GM19452 (cell line): ENCODE measurements at regions not wholly inside any gene's neighbourhood (a gene's known extent, or its start where the extent isn't known, plus 50 kb on each side); places are given as distances from the start of the nearest gene placed in this dataset.

Experiments
- ATAC-seq: cut with Tn5 transposase; IDR thresholded peaks from one replicate; pipeline ENCODE4 v1.9.1; 2021; ENCODE audit not compliant: unreplicated experiment

DNA sequence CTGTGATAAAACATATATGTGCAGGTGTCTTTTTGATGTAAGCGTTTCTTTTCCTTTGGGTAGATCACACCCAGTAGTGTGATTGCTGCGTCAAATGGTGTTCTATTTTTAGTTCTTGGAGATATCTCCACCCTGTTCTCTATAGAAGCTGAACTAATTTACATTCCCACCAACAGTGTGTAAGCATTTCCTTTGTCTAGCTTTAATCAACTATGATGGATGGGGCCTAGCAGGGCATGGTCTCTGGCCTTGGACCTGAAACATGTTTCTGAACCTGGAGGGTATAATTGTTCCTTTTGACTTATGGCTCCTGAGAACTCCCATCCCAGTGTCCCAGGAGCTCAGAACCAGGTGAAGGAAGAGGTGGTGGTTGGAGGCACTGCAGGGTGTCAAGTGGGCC is 93.9 kb downstream of the HAPSTR1 start:
- ATAC-seq: no peak

DNA sequence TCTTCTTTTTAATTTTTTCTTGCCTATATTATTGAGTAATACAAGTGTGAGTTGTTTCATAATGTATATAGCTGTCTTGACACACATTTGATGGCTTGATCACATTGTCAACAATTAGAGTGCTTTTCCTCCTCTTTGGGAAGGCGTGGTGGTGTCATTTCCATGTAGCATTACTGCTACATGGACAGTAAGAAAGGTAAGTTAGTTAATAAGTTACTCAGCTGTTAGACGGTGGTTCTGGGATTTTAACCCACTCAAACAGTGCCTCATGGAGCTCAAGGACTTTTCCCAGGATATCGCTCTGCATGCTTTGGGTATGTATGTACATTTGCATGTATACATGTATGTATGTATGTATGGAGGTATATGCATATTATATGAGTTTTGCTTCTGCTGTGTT is 94.6 kb downstream of the HAPSTR1 start:
- ATAC-seq: no peak

DNA sequence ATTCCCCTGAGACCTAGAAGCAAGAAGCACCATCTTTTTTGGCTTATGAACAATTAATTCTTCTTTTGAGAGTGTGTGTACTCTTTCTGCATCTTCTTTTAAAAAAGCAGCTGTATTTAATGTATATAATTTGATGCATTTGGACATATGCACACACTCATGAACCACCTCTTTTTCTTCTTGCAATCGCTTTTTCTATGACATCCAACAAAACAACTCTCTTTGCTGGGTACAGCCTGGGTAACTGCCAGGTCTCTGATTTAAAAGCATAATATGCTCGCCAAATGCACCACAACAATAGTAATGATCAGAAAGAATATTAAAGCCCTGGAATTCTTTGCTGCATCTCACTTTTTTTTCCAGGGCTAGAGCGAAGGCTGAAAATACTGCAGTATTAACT is 97.3 kb downstream of the HAPSTR1 start:
- no peak for ATAC-seq

DNA sequence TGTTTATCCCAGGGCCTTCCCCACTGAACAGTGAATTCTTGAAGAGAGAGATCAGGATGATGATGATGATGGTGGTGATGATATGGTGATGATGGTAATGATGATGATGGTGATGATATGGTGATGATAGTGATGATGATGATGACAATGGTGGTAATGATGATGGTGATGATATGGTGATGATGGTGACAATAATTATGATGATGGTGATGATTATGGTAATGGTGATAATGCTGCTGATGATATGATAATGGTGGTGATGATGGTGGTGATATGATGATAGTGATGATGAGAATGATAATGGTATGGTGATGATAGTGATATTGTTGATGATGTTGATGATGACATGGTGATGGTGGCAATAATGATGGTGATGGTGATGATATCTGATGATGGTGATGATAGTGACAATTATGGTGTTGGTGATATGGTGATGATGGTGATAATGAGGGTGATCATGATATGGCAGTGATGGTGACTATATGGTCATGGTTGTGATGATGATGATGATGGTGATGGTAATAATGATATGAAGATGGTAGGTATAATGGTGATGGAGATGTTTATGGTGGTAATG is 99.9 kb downstream of the HAPSTR1 start:
- no peak for ATAC-seq

DNA sequence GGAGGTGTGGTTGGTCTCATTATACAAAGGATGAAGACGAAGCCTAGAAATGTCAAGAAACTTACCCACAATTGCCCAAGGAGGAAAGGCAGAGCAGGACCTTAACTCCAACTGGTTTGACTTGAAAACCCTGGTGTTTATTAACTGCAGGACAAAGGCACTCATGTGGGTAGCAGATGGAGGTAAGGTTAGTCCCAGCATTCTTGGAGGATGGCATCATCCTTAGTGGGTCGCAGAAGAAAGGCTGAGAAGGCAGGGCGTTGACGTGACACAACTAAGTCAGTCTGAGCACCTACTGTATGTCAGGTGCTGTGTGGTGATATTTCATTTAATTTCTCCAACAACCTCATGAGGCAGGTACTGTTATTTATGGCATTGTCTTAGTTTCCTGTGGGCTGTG is 101.3 kb downstream of the HAPSTR1 start:
- ATAC-seq: no peak

DNA sequence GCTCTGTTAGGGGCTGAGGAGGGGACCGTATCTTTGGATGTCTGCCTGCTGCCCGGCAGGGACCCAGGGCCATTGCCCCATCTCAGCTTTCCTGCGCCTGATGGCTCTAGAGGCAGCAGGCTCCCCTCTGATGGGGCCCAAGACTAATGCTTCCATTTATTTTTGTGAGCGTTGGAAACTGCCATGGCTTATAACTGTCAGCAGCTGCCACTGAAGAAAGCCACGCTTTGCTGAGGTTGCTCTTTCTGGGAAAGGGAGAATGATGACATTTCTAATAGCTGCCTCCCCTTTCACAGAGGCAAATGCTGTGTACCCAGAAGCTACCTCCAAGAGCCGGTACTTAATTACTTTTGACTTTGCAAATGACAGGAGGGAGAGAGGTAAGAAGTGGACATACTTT is 103.8 kb downstream of the HAPSTR1 start:
- no peak for ATAC-seq

DNA sequence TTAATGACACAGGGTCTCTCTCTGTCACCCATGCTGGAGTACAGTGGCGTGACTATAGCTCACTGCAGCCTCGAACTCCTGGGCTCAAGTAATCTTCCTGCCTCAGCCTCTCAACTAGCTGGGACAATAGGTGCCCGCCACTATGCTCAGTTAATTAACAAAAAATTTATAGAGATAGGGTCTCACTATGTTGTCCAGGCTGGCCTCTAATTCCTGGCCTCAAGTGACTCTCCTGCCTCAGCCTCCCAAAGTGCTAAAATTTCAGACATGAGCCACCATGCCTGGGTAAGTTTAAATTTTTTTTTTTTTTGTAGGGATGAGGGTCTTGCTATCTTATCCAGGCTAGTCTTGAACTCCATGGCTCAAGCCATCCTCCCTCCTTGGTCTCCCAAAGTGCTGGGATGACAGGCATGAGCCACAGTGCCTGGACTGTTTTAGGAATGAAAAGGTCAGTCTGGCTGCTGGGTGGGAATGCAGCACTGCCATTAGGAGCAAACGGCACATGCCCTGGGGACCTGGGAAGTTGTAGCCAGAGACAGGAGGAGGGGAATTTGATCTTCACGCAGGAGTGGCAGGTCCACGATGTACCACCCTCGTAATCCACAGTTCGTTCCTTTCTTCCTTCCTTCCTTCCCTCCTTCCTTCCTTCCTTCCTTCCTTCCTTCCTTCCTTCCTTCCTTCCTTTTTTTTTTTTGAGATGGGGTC is 106.7 kb downstream of the HAPSTR1 start:
- ATAC-seq: no peak

DNA sequence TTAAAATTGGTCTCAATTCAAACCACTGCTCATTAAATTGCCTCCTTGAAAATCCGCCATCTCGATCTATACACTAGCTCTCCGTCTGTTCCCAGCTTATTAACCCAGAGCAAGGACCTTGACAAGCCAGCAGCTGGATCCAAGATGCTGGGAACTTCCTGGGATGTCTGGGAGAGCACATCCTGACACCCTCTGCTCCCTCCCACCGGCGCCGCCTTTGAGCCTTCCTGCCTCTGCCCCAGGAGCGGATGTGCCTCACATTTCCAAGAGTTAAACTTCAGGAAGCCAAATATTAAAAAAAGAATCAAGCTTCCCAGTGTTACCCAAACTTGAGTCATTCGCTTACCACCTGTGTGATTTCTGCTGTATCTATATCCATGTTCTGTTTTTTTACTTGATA is 107.9 kb downstream of the HAPSTR1 start:
- ATAC-seq: no peak

DNA sequence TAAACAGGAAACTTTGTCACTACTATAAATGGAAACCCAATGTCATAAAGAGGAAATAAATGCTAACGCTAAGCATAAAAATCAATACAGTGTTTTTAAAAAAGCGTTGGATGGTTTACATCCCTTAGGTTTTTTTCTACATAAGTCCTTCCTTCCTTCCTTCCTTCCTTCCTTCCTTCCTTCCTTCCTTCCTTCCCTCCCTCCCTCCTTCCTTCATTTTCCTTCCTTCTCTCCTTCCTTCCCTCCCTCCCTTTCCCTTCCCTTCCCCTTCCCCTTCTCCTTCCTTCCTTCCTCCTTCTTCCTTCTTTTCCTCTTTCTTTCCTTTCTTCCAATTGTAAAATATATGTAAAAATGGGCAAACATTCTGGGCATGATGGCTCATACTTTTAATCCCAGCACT is 108.3 kb downstream of the HAPSTR1 start:
- ATAC-seq: no peak

DNA sequence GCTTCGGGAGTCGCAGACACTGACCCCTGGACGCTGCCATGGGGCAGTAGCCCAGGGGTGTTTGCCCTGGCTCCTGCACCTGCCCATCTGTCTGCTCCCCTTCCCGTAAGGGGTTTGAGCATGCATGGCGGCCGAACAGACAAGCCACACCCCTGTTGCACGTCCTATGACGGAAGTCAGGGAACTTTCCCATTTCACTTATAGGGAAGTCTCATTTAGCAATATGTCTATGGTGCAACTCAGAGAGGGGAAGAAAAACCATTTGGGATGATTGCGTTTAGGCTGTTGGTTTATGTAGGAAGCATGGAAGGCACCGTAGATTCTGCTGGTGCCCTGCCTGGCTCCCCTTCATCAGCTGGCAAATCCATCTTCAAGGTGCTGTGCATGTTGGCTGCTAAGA is 112.5 kb downstream of the HAPSTR1 start:
- no peak for ATAC-seq

DNA sequence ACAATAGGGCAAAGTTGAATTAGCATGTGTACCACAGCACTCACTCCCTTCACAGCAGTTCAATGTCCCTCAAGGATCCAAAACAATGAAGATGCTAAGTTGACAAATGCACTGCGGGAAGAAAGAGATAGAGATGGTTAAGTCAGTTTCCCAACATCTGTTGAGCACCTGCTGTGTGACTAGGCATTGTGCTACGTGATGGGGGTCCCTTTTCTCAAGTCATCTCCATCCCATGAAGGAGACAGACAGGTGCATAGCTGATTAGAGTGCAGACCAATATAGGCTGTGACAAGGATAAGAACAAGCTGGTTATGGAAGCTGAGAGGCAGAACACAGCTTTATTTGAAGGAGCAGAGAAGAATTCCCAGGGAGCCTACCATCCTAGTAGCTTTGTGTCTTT is 114.2 kb downstream of the HAPSTR1 start:
- no peak for ATAC-seq

DNA sequence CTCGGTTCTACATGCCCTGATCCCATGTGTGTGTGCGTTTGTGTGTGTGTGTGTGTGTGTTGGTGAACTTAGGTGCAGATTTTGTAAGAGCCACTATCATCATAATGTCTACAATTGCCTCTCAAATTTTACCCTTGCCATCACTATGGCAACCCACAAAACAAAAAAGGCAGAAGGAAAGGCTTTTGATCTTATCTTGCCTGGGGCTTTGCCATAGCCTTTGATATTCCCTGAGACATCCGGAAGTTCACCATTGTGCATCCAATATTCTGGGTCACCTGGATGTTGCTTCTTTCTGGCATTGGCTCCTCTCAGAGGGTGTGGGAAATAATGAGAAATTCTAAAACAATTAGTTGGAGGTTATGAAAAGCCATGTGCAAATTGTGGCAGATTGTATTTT is 114.7 kb downstream of the HAPSTR1 start:
- ATAC-seq: no peak

DNA sequence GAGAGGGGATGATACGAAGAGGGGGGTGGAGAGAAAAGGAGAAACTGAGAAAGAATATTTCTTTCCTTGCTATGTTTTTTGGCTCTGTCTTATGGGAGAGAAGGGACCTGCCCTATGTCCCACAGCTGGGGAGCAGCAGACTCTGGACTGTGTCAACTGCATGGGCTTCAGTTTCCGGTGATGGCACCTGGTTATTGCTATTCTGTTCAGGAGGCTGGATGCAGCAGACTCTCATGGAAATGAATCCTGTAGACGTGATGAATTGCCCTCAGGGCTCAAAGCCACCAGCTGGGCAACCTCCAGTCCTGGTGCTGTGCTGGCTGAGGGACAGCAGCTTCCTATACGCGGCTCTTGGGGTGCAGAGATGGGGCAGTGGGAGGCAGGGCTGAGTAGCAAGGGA is 121.2 kb downstream of the HAPSTR1 start:
- no peak for ATAC-seq

DNA sequence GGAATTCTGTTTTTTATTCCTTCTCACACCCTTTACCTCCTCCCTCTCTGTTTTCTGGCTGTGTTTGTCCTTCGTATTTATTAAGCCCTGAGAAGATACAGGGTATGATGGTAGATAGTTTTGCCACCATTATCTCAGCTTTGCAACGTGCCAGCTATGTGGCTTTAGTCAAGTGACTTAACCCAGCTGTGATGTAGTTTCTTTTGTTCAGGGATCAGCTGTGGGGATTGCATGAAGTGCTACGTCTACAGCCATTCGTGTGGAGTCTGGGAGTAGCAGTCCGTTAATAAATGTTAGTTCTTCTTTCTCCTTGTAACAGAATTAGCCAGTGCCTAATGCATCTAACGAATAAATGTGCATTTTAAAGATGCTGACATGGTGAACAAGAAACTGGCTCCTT is 128.4 kb downstream of the HAPSTR1 start:
- ATAC-seq: no peak

DNA sequence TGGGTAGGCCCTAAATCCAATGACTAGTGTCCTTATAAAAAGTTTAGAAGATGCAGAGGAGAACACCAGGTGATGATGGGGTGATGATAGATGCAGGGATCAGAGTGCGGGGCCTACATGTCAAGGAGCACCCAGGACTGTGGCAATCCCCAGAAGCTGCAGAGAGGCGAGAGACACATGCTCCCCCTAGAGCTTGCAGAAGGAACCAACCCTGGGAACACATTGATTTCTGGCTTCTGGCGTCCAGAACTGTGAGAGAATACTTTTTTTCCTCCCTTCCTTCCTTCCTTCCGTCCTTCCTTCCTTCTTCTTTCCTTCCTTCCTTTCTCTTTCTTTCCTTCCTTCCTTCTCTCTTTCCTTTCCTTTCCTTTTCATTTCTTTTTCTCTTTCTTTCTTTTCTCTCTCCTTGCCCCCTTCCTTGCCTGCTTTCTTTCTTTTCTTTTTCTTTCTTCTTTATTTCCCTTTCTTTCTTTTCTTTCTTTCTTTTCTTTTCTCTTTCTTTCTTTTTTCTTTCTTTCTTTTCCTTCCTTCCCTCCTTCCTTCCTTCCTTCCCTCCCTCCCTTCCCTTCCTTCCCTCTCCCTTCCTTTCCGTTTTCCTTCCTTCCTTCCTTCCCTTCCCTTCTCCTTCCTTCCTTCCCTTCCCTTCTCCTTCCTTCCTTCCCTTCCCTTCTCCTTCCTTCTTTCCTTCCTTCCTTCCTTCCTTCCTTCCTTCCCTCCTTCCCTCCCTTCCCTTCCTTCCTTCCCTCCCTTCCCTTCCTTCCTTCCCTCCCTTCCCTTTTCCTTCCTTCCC is 134.3 kb downstream of the HAPSTR1 start:
- no peak for ATAC-seq

DNA sequence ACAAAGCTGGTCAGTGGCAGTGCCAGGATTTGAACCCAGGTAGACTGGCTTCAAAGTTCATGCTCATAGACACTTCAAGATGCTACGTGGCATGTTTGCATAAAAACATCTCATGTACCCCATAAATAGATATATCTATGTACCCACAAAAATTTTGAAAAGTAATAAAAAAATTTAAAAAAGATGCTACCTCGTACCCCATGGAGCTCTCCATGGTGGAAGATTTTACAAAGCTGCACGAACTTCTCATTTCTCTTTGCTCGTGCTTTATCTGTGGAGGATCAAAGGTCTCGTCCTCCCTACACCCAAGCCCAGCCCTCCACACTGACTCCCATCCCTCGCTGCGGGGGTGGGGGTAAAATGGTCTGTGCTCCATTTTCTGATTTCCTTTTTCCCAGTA is 135.5 kb downstream of the HAPSTR1 start:
- no peak for ATAC-seq

DNA sequence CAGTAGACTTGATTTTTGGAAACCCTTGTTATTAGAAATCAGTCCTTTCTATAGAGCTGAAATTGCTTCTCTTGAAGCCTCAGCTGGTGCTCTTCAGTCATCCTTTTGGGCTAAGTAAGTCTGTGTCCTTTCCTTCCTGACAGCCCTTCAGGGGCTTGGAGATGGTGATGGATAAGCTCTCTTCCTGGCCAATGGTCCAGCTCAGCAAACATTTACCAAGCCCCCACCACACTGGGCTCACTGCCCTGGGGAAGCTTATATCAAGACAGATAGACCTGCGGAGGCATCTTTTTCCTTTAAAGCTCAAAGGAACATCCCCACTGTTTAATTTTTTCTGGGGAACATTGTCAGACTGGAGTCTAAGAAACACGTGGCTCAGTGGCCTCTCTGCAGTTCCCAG is 139.6 kb downstream of the HAPSTR1 start:
- no peak for ATAC-seq

DNA sequence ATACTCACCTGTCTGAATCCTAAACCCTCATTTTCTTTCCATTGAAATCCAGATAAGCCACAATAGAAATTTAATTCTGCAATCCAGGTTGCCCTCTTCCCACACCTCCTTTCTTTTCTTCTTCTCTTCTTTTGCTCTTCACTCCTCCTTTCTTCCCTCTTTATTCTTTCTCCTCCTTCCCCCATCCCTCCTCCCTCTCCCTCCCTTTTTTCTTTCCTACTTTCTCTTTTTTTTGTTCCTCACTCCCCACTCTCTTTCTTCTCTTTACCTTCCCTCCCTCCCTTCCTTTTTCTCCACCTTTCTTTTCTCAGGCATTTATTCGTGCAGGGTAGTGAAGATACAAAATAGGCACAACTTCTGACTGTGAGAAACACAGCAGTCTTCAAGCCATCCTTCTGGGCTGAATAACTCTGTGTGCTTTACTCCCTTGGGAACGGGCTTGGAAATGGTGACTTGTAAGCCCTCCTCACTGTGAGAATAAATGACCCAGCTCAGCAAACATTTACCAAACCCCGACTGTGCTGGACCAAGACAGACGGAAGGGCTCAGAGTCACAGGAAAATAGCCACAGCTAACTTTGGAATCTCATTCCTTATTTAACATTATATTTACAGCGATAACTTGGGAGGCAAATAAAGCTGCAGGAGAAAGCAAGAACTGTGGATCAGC is 140.8 kb downstream of the HAPSTR1 start:
- no peak for ATAC-seq

DNA sequence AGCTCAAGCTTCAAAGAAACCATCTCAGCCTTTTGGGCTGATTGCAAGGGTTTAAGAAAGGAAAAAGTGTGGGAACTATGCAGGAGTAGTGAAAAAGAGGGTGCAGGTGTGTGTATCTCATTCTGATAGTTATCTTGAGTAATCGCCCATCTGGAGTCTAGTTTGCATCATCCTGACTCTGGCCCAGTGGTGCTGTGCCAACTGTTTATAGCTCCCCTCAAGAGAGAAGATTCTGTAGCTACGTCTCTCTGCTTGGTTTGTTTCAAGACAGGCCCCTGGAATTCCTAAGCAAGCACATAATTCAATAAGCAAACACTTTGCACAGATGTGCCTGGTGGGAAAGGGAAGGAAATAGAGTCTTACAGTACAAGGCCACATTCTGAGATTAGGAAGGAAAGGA is 144.4 kb downstream of the HAPSTR1 start:
- ATAC-seq: no peak

DNA sequence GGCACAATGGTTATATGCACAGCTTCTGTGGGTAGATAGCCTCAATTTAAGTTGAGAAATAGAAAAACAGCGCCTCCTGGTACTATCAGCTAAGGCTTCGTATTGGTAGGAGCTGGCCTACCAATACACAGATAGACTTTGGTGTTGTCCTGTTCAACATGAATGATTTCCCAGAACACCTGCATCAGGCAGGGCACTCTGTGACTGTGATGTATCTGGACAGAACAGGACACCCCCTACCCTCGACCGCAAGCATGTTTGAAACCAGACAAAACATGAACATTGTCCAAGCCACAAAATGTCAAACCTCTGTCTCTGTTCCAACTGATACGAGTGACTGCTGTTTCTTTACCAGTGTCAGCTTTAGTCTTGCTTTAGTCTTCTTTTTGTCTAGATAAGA is 144.9 kb downstream of the HAPSTR1 start:
- no peak for ATAC-seq

DNA sequence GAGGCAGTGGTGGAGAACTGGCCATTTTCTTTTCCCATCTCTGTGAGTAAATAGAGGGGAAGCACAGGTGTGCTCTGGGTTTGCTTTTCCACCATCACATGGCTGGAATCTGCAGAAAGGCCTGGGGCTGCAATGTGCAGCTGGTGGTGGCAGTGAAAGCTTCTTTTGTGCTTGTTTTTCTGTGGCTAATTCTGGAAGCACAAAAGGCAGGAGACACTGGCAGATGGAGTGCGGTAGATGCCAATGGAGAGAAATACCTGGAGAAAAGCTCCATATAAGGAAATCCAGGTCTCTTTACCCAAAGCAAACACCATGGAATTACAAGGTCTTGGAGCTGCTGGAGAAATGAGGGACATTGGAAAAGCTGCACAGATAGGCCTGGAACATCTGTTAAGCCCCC is 146.9 kb downstream of the HAPSTR1 start:
- no peak for ATAC-seq

DNA sequence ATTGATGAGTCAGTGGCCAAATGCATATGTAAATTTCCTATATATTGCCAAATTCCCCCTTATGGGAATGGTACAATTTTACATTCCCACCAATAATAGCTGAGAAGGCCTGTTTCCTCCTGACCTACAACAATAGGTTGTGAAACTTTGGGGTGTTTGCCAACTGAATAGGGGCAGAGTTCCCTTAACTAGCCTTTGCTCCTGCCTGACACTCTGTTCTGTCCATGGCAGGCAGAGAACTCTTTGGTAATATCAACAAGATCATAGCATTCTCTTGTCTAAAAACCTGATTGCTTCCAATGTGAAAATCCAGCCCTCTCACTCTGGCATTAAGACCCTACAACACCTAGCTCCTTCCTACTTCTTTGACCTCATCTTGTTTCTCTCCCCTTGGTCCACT is 149.7 kb downstream of the HAPSTR1 start:
- no peak for ATAC-seq
